ENCODE measurements at regions not wholly inside any gene's neighbourhood (a gene's known extent, or its start where the extent isn't known, plus 50 kb on each side); places are given as distances from the start of the nearest gene placed in this dataset.

DNA sequence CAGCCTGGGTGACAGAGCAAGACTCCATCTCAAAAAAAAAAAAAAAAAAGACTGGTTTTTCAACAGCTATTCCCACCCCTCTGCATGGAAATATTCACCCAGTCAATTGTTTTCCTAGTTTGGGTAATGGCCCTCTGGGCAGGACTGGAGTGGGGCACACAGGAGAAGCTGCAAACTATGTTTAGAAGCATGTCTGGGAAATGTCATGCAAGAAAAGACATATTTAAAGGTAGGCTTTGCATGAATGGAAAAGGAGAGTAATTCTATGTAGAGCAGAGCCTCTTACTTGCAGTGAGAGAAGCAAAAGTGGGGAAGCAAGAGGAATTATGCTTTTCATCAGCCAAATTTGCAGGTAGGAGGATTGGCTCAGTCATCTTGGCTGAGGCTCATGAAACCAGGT lies 276.5 kb upstream of the PLEKHG7 start:
- TF ChIP-seq, protein P1, sequence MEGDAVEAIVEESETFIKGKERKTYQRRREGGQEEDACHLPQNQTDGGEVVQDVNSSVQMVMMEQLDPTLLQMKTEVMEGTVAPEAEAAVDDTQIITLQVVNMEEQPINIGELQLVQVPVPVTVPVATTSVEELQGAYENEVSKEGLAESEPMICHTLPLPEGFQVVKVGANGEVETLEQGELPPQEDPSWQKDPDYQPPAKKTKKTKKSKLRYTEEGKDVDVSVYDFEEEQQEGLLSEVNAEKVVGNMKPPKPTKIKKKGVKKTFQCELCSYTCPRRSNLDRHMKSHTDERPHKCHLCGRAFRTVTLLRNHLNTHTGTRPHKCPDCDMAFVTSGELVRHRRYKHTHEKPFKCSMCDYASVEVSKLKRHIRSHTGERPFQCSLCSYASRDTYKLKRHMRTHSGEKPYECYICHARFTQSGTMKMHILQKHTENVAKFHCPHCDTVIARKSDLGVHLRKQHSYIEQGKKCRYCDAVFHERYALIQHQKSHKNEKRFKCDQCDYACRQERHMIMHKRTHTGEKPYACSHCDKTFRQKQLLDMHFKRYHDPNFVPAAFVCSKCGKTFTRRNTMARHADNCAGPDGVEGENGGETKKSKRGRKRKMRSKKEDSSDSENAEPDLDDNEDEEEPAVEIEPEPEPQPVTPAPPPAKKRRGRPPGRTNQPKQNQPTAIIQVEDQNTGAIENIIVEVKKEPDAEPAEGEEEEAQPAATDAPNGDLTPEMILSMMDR (IDR thresholded peaks at IDR 0.05): no peak
- TF ChIP-seq POLR2A (IDR thresholded peaks at IDR 0.05): no peak

Measured in thyroid gland (tissue), 4 donors.